ENCODE measurements at regions not wholly inside any gene's neighbourhood (a gene's known extent, or its start where the extent isn't known, plus 50 kb on each side); places are given as distances from the start of the nearest gene placed in this dataset.

- no peak overlapping the region for H3K4me2 ChIP-seq (ENCODE audit: low read length)
- DNase-seq (ENCODE audit: low read depth) (no peak), FAIRE-seq (no peak)
- H3K36me3 ChIP-seq (ENCODE audit: insufficient read depth, low read length) = no peaks in the 10 kb centered on the region
- H3K79me2 ChIP-seq (ENCODE audit: insufficient read depth, low read length) = no peaks in the 10 kb centered on the region
- H3K27ac ChIP-seq (ENCODE audit: low read depth, low read length) = no peak overlapping the region
- no peaks in the 10 kb centered on the region for H4K20me1 ChIP-seq (ENCODE audit: insufficient read depth, low read length)
- no peak overlapping the region for H3K9ac ChIP-seq (ENCODE audit: low read length)
- no peak overlapping the region for H2AFZ ChIP-seq (ENCODE audit: low read depth, low read length)
- H3K9me3 ChIP-seq (ENCODE audit: insufficient read depth, low read depth, low read length) = no peaks in the 10 kb centered on the region
- no peaks in the 10 kb centered on the region for H3K27me3 ChIP-seq (ENCODE audit: insufficient read depth, low read length)
- H3K36me3 Mint-ChIP-seq (ENCODE audit: low read depth, unreplicated experiment) = no peaks in the 10 kb centered on the region
- no peak overlapping the region for H3K27ac Mint-ChIP-seq (ENCODE audit: unreplicated experiment)
- H3K4me1 ChIP-seq (ENCODE audit: insufficient read depth, low read length) = no peaks in the 10 kb centered on the region
- H3K4me3 Mint-ChIP-seq (ENCODE audit: unreplicated experiment) = no peak overlapping the region
- H3K27me3 Mint-ChIP-seq (ENCODE audit: low read depth, unreplicated experiment) = no peaks in the 10 kb centered on the region
- H3K4me1 Mint-ChIP-seq (ENCODE audit: low read depth, unreplicated experiment) = peaks cover 7% of the 10 kb centered on the region
- peaks cover 5% of the 10 kb centered on the region for H3K9me3 Mint-ChIP-seq (ENCODE audit: unreplicated experiment)
- no peak for TF ChIP-seq EZH2 (IDR thresholded peaks at IDR 0.05; ENCODE audit: insufficient read depth, low read length)
- TF ChIP-seq, protein P1, sequence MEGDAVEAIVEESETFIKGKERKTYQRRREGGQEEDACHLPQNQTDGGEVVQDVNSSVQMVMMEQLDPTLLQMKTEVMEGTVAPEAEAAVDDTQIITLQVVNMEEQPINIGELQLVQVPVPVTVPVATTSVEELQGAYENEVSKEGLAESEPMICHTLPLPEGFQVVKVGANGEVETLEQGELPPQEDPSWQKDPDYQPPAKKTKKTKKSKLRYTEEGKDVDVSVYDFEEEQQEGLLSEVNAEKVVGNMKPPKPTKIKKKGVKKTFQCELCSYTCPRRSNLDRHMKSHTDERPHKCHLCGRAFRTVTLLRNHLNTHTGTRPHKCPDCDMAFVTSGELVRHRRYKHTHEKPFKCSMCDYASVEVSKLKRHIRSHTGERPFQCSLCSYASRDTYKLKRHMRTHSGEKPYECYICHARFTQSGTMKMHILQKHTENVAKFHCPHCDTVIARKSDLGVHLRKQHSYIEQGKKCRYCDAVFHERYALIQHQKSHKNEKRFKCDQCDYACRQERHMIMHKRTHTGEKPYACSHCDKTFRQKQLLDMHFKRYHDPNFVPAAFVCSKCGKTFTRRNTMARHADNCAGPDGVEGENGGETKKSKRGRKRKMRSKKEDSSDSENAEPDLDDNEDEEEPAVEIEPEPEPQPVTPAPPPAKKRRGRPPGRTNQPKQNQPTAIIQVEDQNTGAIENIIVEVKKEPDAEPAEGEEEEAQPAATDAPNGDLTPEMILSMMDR (IDR thresholded peaks at IDR 0.05; ENCODE audit: insufficient read depth, low read depth, low read length) = no peak
- H3K4me3 ChIP-seq (ENCODE audit: insufficient read depth, low read depth, low read length) = no peak overlapping the region
Measured at GRCh38 chr2:161103451-161103831, 56.8 kb upstream of the TANK start.

- Histone ChIP-seq H3K36me3 (ENCODE audit: insufficient read depth, low read length) (no peaks in the 10 kb centered on the region), H4K20me1 (ENCODE audit: insufficient read depth, low read length) (no peaks in the 10 kb centered on the region), H3K27ac (ENCODE audit: low read depth, low read length) (no peak overlapping the region), H3K9me3 (ENCODE audit: insufficient read depth, low read depth, low read length) (no peaks in the 10 kb centered on the region), H2AFZ (ENCODE audit: low read depth, low read length) (no peak overlapping the region), H3K79me2 (ENCODE audit: insufficient read depth, low read length) (no peaks in the 10 kb centered on the region), H3K4me2 (ENCODE audit: low read length) (no peak overlapping the region), H3K27me3 (ENCODE audit: insufficient read depth, low read length) (no peaks in the 10 kb centered on the region), H3K4me1 (ENCODE audit: insufficient read depth, low read length) (no peaks in the 10 kb centered on the region), H3K4me3 (ENCODE audit: insufficient read depth, low read depth, low read length) (no peak overlapping the region), H3K9ac (ENCODE audit: low read length) (no peak overlapping the region)
- no peak for FAIRE-seq
- Mint-ChIP-seq H3K36me3 (ENCODE audit: low read depth, unreplicated experiment) (no peaks in the 10 kb centered on the region), H3K27ac (ENCODE audit: unreplicated experiment) (no peak overlapping the region), H3K9me3 (ENCODE audit: unreplicated experiment) (peaks cover 4% of the 10 kb centered on the region), H3K27me3 (ENCODE audit: low read depth, unreplicated experiment) (no peaks in the 10 kb centered on the region), H3K4me1 (ENCODE audit: low read depth, unreplicated experiment) (peaks cover 7% of the 10 kb centered on the region), H3K4me3 (ENCODE audit: unreplicated experiment) (no peak overlapping the region)
- TF ChIP-seq, protein P1 (IDR thresholded peaks at IDR 0.05; ENCODE audit: insufficient read depth, low read depth, low read length) = no peak
- no peak for TF ChIP-seq EZH2 (IDR thresholded peaks at IDR 0.05; ENCODE audit: insufficient read depth, low read length)
- DNase-seq (ENCODE audit: low read depth) = no peak
Measured at GRCh38 chr2:161104054-161104553, 56.1 kb upstream of the TANK start.

DNA sequence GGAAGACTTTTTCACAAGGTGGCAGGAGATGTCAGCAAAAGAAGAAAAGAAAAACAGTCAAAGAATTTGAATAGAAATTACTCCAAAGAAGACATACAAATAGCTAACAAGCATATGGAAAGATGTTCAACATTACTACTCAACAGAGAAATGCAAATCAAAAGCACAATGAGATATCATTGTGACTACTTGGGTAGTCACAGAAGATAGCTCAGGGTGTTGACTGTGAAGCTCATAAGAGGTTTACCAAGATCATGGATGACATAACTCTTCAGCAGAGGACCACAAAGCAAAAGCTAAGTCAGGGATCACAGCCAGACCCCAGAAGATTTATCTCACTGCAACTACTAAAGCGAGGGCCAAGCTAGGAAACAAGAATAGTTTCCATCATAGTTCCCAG lies 53.0 kb upstream of the TANK start:
- Mint-ChIP-seq H3K27me3 (ENCODE audit: low read depth, unreplicated experiment) (no peaks in the 10 kb centered on the region), H3K9me3 (ENCODE audit: unreplicated experiment) (no peaks in the 10 kb centered on the region), H3K4me1 (ENCODE audit: low read depth, unreplicated experiment) (no peaks in the 10 kb centered on the region), H3K4me3 (ENCODE audit: unreplicated experiment) (no peak overlapping the region), H3K36me3 (ENCODE audit: low read depth, unreplicated experiment) (no peaks in the 10 kb centered on the region), H3K27ac (ENCODE audit: unreplicated experiment) (no peak overlapping the region)
- H3K36me3 ChIP-seq (ENCODE audit: insufficient read depth, low read length) = no peaks in the 10 kb centered on the region
- no peak for FAIRE-seq
- no peak overlapping the region for H2AFZ ChIP-seq (ENCODE audit: low read depth, low read length)
- H3K4me3 ChIP-seq (ENCODE audit: insufficient read depth, low read depth, low read length) = no peak overlapping the region
- H4K20me1 ChIP-seq (ENCODE audit: insufficient read depth, low read length) = no peaks in the 10 kb centered on the region
- H3K79me2 ChIP-seq (ENCODE audit: insufficient read depth, low read length) = no peaks in the 10 kb centered on the region
- H3K4me1 ChIP-seq (ENCODE audit: insufficient read depth, low read length) = no peaks in the 10 kb centered on the region
- no peaks in the 10 kb centered on the region for H3K9me3 ChIP-seq (ENCODE audit: insufficient read depth, low read depth, low read length)
- no peaks in the 10 kb centered on the region for H3K27me3 ChIP-seq (ENCODE audit: insufficient read depth, low read length)
- H3K27ac ChIP-seq (ENCODE audit: low read depth, low read length) = no peak overlapping the region
- DNase-seq (ENCODE audit: low read depth) = no peak
- TF ChIP-seq EZH2 (IDR thresholded peaks at IDR 0.05; ENCODE audit: insufficient read depth, low read length) = no peak
- TF ChIP-seq, protein P1 (IDR thresholded peaks at IDR 0.05; ENCODE audit: insufficient read depth, low read depth, low read length) = no peak
- no peak overlapping the region for H3K9ac ChIP-seq (ENCODE audit: low read length)
- H3K4me2 ChIP-seq (ENCODE audit: low read length) = no peak overlapping the region

Data from astrocyte (in vitro differentiated cells and primary cell).